Liver (tissue), 3 donors: ENCODE measurements at regions not wholly inside any gene's neighbourhood (a gene's known extent, or its start where the extent isn't known, plus 50 kb on each side); places are given as distances from the start of the nearest gene placed in this dataset.

ENCODE experiments used
- JUND ChIP-seq, 2 donors: IDR thresholded peaks; 2 replicates each; pipeline ENCODE4 v1.6.1; 2016; ENCODE audit warnings: antibody characterized with exemption in 2 of 2
- RAD21 ChIP-seq, 2 donors: IDR thresholded peaks; 2 replicates each; pipeline ENCODE4 v1.6.1; 2016; ENCODE audit warnings: antibody characterized with exemption in 2 of 2, mild to moderate bottlenecking in 2 of 2
- SP1 ChIP-seq: IDR thresholded peaks from 2 replicates; pipeline ENCODE4 v1.6.1; 2018; ENCODE audit warnings: antibody characterized with exemption, mild to moderate bottlenecking
- TAF1 ChIP-seq: conservative IDR thresholded peaks from 2 replicates; pipeline ENCODE4 v1.6.1; 2016; ENCODE audit warnings: antibody characterized with exemption, mild to moderate bottlenecking
- TF ChIP-seq, protein P1 (sequence below): fragments of 150-350 bp; IDR thresholded peaks from 2 replicates; pipeline ENCODE4 v1.5.1; 2017; ENCODE audit warnings: improper control_type of control experiment, low read depth, low read length; ENCODE audit not compliant: missing input control
- TF ChIP-seq, protein P2 (sequence below): IDR thresholded peaks from 2 replicates; pipeline ENCODE4 v1.6.1; 2016; ENCODE audit warnings: antibody characterized with exemption
- donor health status: healthy.
- donor health status: healthy.

DNA sequence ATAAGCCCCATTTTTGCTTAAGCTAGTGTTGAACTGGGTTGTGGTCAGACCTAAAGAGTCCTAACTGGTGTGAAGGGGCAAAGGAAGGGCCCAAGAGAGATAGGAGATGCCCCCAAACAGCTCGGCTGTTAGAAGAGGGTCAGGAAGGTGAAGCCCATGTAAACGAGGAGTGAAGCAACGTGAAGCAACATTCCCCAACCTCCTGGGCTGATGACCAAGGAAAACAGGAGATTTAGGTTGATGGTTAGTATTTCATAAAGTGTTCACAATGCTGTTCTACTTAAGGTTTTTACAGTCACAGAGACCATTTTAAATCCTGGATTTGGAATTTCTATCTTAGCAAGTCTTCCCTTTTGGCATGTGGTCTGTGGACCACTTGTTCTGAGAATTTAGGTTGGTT, 144.0 kb upstream of the SERPINE2 start:
- TF ChIP-seq JUND (IDR thresholded peaks at IDR 0.05) (no peak), TAF1 (no peak), RAD21 (IDR thresholded peaks at IDR 0.05) (no peak), SP1 (no peak)
- TF ChIP-seq, protein P1, sequence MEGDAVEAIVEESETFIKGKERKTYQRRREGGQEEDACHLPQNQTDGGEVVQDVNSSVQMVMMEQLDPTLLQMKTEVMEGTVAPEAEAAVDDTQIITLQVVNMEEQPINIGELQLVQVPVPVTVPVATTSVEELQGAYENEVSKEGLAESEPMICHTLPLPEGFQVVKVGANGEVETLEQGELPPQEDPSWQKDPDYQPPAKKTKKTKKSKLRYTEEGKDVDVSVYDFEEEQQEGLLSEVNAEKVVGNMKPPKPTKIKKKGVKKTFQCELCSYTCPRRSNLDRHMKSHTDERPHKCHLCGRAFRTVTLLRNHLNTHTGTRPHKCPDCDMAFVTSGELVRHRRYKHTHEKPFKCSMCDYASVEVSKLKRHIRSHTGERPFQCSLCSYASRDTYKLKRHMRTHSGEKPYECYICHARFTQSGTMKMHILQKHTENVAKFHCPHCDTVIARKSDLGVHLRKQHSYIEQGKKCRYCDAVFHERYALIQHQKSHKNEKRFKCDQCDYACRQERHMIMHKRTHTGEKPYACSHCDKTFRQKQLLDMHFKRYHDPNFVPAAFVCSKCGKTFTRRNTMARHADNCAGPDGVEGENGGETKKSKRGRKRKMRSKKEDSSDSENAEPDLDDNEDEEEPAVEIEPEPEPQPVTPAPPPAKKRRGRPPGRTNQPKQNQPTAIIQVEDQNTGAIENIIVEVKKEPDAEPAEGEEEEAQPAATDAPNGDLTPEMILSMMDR: no peak
- TF ChIP-seq, protein P2, sequence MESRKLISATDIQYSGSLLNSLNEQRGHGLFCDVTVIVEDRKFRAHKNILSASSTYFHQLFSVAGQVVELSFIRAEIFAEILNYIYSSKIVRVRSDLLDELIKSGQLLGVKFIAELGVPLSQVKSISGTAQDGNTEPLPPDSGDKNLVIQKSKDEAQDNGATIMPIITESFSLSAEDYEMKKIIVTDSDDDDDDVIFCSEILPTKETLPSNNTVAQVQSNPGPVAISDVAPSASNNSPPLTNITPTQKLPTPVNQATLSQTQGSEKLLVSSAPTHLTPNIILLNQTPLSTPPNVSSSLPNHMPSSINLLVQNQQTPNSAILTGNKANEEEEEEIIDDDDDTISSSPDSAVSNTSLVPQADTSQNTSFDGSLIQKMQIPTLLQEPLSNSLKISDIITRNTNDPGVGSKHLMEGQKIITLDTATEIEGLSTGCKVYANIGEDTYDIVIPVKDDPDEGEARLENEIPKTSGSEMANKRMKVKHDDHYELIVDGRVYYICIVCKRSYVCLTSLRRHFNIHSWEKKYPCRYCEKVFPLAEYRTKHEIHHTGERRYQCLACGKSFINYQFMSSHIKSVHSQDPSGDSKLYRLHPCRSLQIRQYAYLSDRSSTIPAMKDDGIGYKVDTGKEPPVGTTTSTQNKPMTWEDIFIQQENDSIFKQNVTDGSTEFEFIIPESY: no peak
